GM13976 (cell line): ENCODE measurements at regions not wholly inside any gene's neighbourhood (a gene's known extent, or its start where the extent isn't known, plus 50 kb on each side); places are given as distances from the start of the nearest gene placed in this dataset.

Source experiments
- DNase-seq: peaks from one replicate; pipeline ENCODE4 v3.0.0; 2012; ENCODE audit warnings: low spot score
- in situ Hi-C: fragments of 300-500 bp; cut with MboI; formaldehyde crosslinking; loops from one replicate; pipeline ENCODE4 v1.12.0; 2022; ENCODE audit warnings: low sequenced_read_pairs, mixed read lengths, inconsistent platforms; ENCODE audit not compliant: unreplicated experiment
- TF ChIP-seq, protein P1 (sequence below): IDR thresholded peaks from 2 replicates; pipeline ENCODE4 v1.5.1; 2012; ENCODE audit warnings: borderline replicate concordance, mild to moderate bottlenecking; ENCODE audit not compliant: insufficient read depth; ENCODE audit errors: extremely low read depth, missing control alignments, control extremely low read depth

DNA sequence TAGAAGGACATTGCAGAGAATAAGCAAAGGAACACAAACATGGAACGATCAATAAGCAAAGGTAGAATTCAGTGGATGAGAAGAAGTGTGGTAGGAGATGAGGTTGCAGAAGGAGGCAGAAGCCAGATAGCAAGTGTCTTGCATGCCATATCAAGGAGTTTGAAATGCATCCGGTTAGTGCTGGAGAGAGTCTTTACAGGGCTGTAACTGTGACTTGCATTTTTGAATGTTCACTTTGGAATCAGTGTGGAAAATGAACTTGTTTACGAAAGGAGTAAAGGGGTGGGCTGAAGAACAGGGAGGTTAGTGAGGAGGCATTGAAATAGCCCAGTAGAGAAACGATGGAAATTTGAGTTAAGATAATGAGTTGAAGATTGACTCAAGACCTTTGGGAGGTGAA lies 90.7 kb upstream of the MBNL2 start:
- in situ Hi-C loops = no loop called here
- TF ChIP-seq, protein P1, sequence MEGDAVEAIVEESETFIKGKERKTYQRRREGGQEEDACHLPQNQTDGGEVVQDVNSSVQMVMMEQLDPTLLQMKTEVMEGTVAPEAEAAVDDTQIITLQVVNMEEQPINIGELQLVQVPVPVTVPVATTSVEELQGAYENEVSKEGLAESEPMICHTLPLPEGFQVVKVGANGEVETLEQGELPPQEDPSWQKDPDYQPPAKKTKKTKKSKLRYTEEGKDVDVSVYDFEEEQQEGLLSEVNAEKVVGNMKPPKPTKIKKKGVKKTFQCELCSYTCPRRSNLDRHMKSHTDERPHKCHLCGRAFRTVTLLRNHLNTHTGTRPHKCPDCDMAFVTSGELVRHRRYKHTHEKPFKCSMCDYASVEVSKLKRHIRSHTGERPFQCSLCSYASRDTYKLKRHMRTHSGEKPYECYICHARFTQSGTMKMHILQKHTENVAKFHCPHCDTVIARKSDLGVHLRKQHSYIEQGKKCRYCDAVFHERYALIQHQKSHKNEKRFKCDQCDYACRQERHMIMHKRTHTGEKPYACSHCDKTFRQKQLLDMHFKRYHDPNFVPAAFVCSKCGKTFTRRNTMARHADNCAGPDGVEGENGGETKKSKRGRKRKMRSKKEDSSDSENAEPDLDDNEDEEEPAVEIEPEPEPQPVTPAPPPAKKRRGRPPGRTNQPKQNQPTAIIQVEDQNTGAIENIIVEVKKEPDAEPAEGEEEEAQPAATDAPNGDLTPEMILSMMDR = no peak
- no peak for DNase-seq

DNA sequence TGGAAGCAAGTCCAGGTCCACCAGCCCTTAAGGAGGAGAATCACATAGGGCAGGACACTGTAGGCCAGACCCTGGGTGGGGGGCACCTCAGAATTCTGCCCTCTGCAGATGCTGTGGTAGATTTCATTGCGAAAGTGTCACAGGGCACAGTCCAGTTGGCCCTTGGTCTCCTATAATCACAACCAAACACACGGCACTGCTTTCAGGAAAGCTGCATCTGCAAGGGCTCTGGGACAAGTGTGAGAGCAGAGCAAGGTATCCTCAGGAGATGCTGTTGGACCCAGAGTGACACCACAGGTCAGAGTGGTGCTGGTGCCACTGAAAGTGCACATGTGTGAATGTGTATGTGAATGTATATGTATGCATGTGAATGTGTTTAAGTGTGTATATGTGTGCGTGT lies 88.6 kb upstream of the MBNL2 start:
- TF ChIP-seq, protein P1 = no peak
- no peak for DNase-seq
- in situ Hi-C loops = no loop called here

DNA sequence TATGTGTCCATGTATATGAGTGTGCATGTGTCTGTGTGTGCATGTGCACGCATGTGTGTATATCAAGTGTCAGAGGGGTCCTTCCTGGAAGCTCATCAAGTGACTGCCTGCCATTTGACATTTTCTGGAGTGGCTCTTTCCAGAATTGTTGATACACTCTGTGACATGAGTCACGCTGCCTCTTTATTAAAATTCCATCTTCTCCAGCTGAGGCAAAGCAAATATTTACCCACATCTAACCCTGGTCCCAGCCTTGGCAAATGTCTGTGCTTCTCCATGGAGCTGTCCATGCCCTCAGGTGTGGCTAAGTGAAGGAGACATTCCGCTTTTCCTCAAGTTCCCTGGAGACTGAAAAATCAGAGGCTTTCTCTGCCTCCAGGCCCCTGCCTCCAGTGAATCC lies 88.2 kb upstream of the MBNL2 start:
- DNase-seq = no peak
- TF ChIP-seq, protein P1 = no peak
- in situ Hi-C loops = no loop called here

DNA sequence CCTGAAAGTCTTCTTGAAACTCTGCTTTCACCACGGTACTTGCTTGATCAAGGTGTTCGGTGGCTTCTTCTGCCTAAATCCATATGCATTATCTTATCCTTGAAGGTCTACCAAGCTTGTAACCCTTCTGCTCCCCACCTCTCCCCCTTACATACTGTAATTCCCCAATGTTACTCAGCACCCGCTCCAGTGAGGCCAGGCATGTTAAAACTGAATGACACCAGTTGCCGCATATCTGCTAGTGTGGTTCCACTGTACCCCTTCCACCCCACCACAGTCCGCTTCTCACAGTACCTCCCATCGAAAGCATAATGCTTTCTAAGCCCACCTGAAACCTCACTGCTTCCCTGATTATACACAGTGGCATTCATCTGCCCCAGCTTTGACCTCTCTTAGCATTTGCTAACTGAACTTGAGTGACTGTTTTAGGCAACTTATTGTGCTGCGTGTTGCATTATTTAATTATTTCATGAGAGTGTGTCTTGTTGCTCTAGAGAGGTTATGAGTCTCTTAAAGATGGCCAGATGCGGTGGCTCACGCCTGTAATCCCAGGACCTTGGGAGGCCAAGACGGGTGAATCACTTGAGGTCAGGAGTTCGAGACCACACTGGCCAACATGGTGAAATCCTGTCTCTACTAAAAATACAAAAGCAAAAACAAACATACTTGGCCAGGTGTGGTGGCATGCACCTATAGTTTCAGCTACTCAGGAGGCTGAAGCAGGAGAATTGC lies 87.6 kb upstream of the MBNL2 start:
- no peak for DNase-seq
- TF ChIP-seq, protein P1 = no peak
- in situ Hi-C loops = no loop called here

DNA sequence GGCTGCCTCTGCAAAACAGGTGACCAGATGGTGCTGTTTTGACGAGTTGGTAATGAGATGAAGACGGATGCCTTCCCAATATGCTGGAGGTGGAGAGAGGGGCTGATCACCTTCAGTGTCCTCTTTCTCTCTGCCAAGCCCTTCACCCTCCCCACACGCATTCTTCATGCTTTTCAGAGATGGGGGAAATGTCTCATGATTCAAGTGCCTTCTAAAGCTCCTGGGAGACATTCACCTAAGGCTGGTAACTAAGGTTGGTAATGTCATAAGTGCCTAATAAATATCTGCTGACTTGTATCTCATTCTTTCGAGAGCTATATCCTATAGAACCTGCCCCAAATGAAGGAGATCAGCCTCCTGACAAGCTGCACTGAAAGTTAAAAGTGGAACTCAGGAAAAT lies 86.2 kb upstream of the MBNL2 start:
- in situ Hi-C loops = no loop called here
- TF ChIP-seq, protein P1 = no peak
- no peak for DNase-seq

DNA sequence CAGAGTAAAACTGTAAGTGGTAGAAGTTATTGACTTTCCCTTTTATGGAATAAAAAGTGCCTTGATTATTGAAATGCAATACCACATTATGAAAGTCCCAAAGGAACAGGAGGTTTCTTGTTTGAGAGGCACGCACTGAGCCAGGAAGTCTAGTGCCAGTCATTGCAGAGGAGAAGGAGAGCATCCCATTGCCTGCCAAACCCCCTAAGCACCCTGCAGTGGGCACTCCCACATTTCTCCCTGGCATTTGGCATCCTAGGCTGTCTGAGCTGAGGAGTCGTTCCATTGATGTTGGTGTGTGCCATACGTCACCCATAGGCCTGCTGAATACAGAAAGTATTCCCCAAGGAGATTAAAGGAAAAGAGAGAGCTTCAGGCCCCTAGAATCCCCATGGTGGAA lies 85.7 kb upstream of the MBNL2 start:
- DNase-seq = no peak
- TF ChIP-seq, protein P1 = no peak
- in situ Hi-C loops = no loop called here
